ENCODE measurements at regions not wholly inside any gene's neighbourhood (a gene's known extent, or its start where the extent isn't known, plus 50 kb on each side); places are given as distances from the start of the nearest gene placed in this dataset.

DNA sequence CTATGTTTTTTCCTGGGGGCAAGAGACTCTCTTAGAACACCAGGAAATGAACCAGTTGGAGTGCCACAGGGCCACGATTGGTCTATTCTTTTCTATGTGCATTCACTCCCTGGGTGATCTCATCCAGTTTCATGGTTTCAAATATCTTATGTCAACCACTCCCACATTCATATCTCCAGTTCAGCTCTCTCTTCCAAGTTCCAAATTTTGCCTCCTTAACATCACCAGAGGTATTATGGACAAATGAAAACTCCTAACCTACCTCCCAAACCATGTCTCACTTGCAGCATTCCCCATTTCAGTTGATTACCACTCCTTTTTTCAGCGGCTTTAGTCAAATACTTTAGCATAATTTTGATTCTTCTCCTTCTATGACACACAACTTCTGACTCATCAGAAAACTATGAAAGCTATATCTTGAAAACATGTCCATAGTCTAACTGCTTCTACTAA is 203.1 kb upstream of the SEMA6D start (continued):
- TF ChIP-seq, protein P1, sequence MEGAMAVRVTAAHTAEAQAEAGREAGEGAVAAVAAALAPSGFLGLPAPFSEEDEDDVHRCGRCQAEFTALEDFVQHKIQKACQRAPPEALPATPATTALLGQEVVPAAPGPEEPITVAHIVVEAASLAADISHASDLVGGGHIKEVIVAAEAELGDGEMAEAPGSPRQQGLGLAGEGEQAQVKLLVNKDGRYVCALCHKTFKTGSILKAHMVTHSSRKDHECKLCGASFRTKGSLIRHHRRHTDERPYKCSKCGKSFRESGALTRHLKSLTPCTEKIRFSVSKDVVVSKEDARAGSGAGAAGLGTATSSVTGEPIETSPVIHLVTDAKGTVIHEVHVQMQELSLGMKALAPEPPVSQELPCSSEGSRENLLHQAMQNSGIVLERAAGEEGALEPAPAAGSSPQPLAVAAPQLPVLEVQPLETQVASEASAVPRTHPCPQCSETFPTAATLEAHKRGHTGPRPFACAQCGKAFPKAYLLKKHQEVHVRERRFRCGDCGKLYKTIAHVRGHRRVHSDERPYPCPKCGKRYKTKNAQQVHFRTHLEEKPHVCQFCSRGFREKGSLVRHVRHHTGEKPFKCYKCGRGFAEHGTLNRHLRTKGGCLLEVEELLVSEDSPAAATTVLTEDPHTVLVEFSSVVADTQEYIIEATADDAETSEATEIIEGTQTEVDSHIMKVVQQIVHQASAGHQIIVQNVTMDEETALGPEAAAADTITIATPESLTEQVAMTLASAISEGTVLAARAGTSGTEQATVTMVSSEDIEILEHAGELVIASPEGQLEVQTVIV (IDR thresholded peaks at IDR 0.05; ENCODE audit: borderline replicate concordance, partially characterized antibody) = no peak
- TF ChIP-seq MEF2B (IDR thresholded peaks at IDR 0.05; ENCODE audit: partially characterized antibody, poor library complexity, severe bottlenecking) (no peak), MYB (IDR thresholded peaks at IDR 0.05; ENCODE audit: borderline replicate concordance, low read depth, low read length) (no peak), SUPT20H (IDR thresholded peaks at IDR 0.05; ENCODE audit: borderline replicate concordance, control insufficient read depth, low read depth, low read length) (no peak), MTA2 (IDR thresholded peaks at IDR 0.05; ENCODE audit: low read depth) (no peak), NR2F1 (conservative IDR thresholded peaks at IDR 0.05) (no peak), GABPA (IDR thresholded peaks at IDR 0.05; ENCODE audit: low read depth) (no peak)

DNA sequence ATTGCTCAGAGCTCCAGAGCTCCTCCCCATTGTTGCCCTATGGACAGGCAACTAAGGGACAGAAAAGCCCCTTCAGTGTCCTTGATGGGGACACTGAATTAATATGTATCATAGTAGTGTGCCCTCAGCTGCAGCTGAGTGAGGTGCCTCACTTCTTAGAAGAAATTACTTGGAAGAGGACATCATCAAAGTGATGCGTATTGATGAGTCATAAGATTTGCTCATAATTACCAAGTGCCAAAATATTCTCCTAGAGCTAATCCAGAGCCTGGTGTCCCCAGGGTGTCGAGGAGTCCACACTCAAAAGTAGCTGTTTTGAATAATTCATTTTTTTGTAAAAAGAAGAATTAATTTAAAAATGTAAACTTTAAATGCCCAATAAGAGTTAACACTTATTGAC is 200.7 kb upstream of the SEMA6D start:
- intact Hi-C loops (cut with micrococcal nuclease; ENCODE audit: unreplicated experiment) = no loop called here
- ChIA-PET POLR2A (no interaction called here), SMC1A (ENCODE audit: uncharacterized antibody, unreplicated experiment) (no interaction called here), RAD21 (ENCODE audit: unreplicated experiment) (no interaction called here), CTCF (no interaction called here)
- Histone ChIP-seq H3K27ac (ENCODE audit: control insufficient read depth, insufficient read depth) (no peak overlapping the region), H4K20me1 (ENCODE audit: control insufficient read depth, insufficient read depth) (no peaks in the 10 kb centered on the region), H3K27me3 (replicated peaks in 1 of 2; ENCODE audit: control insufficient read depth in 2 of 2, insufficient read depth in 2 of 2, low read length in 1 of 2) (no peaks in the 10 kb centered on the region), H3K9ac (ENCODE audit: control insufficient read depth, insufficient read depth, low read length) (no peak overlapping the region), H2AFZ (ENCODE audit: control insufficient read depth, low read depth, low read length) (no peak overlapping the region), H3K36me3 (ENCODE audit: control insufficient read depth in 2 of 2, insufficient read depth in 2 of 2, low read length in 1 of 2) (no peaks in the 10 kb centered on the region), H3K9me3 (replicated peaks; ENCODE audit: control insufficient read depth, insufficient read depth, low read length) (no peaks in the 10 kb centered on the region), H3K4me2 (ENCODE audit: control insufficient read depth, insufficient read depth) (no peak overlapping the region), H3K79me2 (ENCODE audit: control insufficient read depth, insufficient read depth, low read length) (no peaks in the 10 kb centered on the region), H3K4me1 (ENCODE audit: control insufficient read depth, insufficient read depth, low read length) (no peaks in the 10 kb centered on the region), H3K4me3 (no peak overlapping the region)
- in situ Hi-C loops (cut with MboI) = no loop called here
- WGBS (ENCODE audit: insufficient coverage, insufficient replicate concordance, low lambda C conversion rate, missing lambda C conversion rate) = 44% methylated on average over 2 of the region's 2 CpGs
- FAIRE-seq (no peak), DNase-seq (ENCODE audit: low read depth, low spot score) (no peak), ATAC-seq (no peak)
- BruUV-seq (replicated peaks) = no TSS peak
- TF ChIP-seq TBL1XR1 (IDR thresholded peaks at IDR 0.05; ENCODE audit: low read depth, low read length) (no peak), SREBF1 (IDR thresholded peaks at IDR 0.05; ENCODE audit: low read length) (no peak), MXI1 (IDR thresholded peaks at IDR 0.05; ENCODE audit: low read depth, low read length) (no peak), NR2C1 (IDR thresholded peaks at IDR 0.05) (no peak), ATF7 (IDR thresholded peaks at IDR 0.05; ENCODE audit: low read depth) (no peak), NR2F1 (conservative IDR thresholded peaks at IDR 0.05) (no peak), MTA3 (IDR thresholded peaks at IDR 0.05; ENCODE audit: borderline replicate concordance, low read length) (no peak), WRNIP1 (IDR thresholded peaks at IDR 0.05; ENCODE audit: borderline replicate concordance, low read depth, low read length) (no peak), POU2F2 (IDR thresholded peaks at IDR 0.05; ENCODE audit: borderline replicate concordance, low read depth, low read length) (no peak), ZNF622 (IDR thresholded peaks at IDR 0.05) (no peak), ZNF24 (IDR thresholded peaks at IDR 0.05) (no peak)
- TF ChIP-seq, protein P2, sequence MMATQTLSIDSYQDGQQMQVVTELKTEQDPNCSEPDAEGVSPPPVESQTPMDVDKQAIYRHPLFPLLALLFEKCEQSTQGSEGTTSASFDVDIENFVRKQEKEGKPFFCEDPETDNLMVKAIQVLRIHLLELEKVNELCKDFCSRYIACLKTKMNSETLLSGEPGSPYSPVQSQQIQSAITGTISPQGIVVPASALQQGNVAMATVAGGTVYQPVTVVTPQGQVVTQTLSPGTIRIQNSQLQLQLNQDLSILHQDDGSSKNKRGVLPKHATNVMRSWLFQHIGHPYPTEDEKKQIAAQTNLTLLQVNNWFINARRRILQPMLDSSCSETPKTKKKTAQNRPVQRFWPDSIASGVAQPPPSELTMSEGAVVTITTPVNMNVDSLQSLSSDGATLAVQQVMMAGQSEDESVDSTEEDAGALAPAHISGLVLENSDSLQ (IDR thresholded peaks at IDR 0.05) = no peak
- TF ChIP-seq, protein P3, sequence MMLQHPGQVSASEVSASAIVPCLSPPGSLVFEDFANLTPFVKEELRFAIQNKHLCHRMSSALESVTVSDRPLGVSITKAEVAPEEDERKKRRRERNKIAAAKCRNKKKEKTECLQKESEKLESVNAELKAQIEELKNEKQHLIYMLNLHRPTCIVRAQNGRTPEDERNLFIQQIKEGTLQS (IDR thresholded peaks at IDR 0.05; ENCODE audit: borderline replicate concordance, extremely low read depth, low read depth, low read length) = no peak
- TF ChIP-seq, protein P4, sequence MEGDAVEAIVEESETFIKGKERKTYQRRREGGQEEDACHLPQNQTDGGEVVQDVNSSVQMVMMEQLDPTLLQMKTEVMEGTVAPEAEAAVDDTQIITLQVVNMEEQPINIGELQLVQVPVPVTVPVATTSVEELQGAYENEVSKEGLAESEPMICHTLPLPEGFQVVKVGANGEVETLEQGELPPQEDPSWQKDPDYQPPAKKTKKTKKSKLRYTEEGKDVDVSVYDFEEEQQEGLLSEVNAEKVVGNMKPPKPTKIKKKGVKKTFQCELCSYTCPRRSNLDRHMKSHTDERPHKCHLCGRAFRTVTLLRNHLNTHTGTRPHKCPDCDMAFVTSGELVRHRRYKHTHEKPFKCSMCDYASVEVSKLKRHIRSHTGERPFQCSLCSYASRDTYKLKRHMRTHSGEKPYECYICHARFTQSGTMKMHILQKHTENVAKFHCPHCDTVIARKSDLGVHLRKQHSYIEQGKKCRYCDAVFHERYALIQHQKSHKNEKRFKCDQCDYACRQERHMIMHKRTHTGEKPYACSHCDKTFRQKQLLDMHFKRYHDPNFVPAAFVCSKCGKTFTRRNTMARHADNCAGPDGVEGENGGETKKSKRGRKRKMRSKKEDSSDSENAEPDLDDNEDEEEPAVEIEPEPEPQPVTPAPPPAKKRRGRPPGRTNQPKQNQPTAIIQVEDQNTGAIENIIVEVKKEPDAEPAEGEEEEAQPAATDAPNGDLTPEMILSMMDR (IDR thresholded peaks at IDR 0.05 in 2 of 3, conservative IDR thresholded peaks at IDR 0.05 in 1 of 3; ENCODE audit: control insufficient read depth in 2 of 3, extremely low read depth in 1 of 3, insufficient read depth in 1 of 3, low read depth in 3 of 3, low read length in 3 of 3) = no peak

Measured in GM12878 (cell line).